Astrocyte (in vitro differentiated cells and primary cell): ENCODE measurements at regions not wholly inside any gene's neighbourhood (a gene's known extent, or its start where the extent isn't known, plus 50 kb on each side); places are given as distances from the start of the nearest gene placed in this dataset.
"Not testable (repeated sequence)": the region's sequence is repeated elsewhere in the genome, so short reads cannot be mapped to it uniquely, and the experiment has no call there.

ENCODE experiments used
- DNase-seq: peaks from one replicate; pipeline ENCODE4 v3.0.0-alpha.2; 2010; ENCODE audit warnings: low read depth
- FAIRE-seq: peaks from 2 replicates; lab custom pipeline; 2011; peaks lifted over from hg19 to GRCh38; lab: Jason Lieb, UNC
- H2AFZ ChIP-seq: 2 replicates; pipeline ENCODE4 v1.6.0; 2012; ENCODE audit warnings: low read depth, low read length, inconsistent platforms
- H3K27ac ChIP-seq: 2 replicates; pipeline ENCODE4 v1.5.1; 2011; ENCODE audit warnings: low read depth, low read length, inconsistent platforms
- H3K27me3 ChIP-seq: 2 replicates; pipeline ENCODE4 v1.6.0; 2011; ENCODE audit warnings: low read length, inconsistent platforms; ENCODE audit not compliant: insufficient read depth
- H3K36me3 ChIP-seq: 2 replicates; pipeline ENCODE4 v1.5.1; 2011; ENCODE audit warnings: low read length, inconsistent platforms; ENCODE audit not compliant: insufficient read depth
- H3K4me1 ChIP-seq: 2 replicates; pipeline ENCODE4 v1.5.1; 2011; ENCODE audit warnings: low read length, inconsistent platforms; ENCODE audit not compliant: insufficient read depth
- H3K4me2 ChIP-seq: 2 replicates; pipeline ENCODE4 v1.6.0; 2012; ENCODE audit warnings: low read length, inconsistent platforms
- H3K4me3 ChIP-seq: 2 replicates; pipeline ENCODE4 v1.5.1; 2011; ENCODE audit warnings: low read depth, mild to moderate bottlenecking, low read length, inconsistent platforms; ENCODE audit not compliant: insufficient read depth
- H3K79me2 ChIP-seq: 2 replicates; pipeline ENCODE4 v1.6.0; 2012; ENCODE audit warnings: mild to moderate bottlenecking, low read length, inconsistent platforms; ENCODE audit not compliant: insufficient read depth
- H3K9ac ChIP-seq: 2 replicates; pipeline ENCODE4 v1.6.0; 2012; ENCODE audit warnings: mild to moderate bottlenecking, low read length, inconsistent platforms
- H3K9me3 ChIP-seq: 2 replicates; pipeline ENCODE4 v1.5.1; 2012; ENCODE audit warnings: low read depth, mild to moderate bottlenecking, low read length, inconsistent platforms; ENCODE audit not compliant: insufficient read depth
- H4K20me1 ChIP-seq: 2 replicates; pipeline ENCODE4 v1.6.0; 2012; ENCODE audit warnings: low read length, inconsistent platforms; ENCODE audit not compliant: insufficient read depth
- H3K27ac Mint-ChIP-seq: one replicate; pipeline ENCODE4 v1.8.0; 2021; ENCODE audit warnings: mild to moderate bottlenecking, mixed read lengths; ENCODE audit not compliant: unreplicated experiment
- H3K27me3 Mint-ChIP-seq: one replicate; pipeline ENCODE4 v1.8.0; 2021; ENCODE audit warnings: low read depth, mixed read lengths; ENCODE audit not compliant: unreplicated experiment
- H3K36me3 Mint-ChIP-seq: one replicate; pipeline ENCODE4 v1.8.0; 2021; ENCODE audit warnings: low read depth, mixed read lengths; ENCODE audit not compliant: unreplicated experiment
- H3K4me1 Mint-ChIP-seq: one replicate; pipeline ENCODE4 v1.8.0; 2021; ENCODE audit warnings: low read depth, mixed read lengths; ENCODE audit not compliant: unreplicated experiment
- H3K4me3 Mint-ChIP-seq: one replicate; pipeline ENCODE4 v1.8.0; 2021; ENCODE audit warnings: mild to moderate bottlenecking, moderate library complexity, mixed read lengths; ENCODE audit not compliant: unreplicated experiment
- H3K9me3 Mint-ChIP-seq: one replicate; pipeline ENCODE4 v1.8.0; 2021; ENCODE audit warnings: mild to moderate bottlenecking, mixed read lengths; ENCODE audit not compliant: unreplicated experiment
- CTCF ChIP-seq: IDR thresholded peaks from 2 replicates; pipeline ENCODE4 v1.5.1; 2011; ENCODE audit warnings: low read depth, mild to moderate bottlenecking, inconsistent platforms, low read length, moderate library complexity; ENCODE audit not compliant: insufficient read depth
- EZH2 ChIP-seq: IDR thresholded peaks from 2 replicates; pipeline ENCODE4 v1.6.1; 2012; ENCODE audit warnings: mild to moderate bottlenecking, low read length, inconsistent platforms; ENCODE audit not compliant: insufficient read depth

DNA sequence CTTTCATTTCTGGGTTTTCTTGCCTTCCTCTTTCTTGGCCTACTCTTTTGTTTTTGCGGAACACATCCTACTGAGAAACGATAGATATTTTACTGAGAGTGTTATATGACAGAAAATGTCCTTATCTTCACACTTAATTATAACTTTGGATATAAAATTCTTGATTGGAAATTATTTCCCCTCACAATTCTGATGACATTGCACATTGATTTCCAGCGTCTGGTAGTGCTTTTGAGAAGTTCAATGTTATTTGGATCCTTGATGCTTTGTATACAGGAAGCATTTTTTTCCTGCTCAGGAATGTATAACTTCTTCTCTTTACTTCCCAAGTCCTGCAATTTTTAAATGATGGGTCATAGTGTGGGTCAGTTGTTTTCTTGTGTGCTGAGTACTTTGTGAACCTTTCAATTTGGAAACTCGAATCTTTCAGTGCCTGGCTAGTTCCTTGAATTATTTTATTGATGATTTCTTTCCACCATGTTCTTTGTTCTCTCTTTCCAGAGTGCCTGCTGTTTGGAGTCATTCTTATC is 183.9 kb downstream of the PDCD6IP start:
- Histone ChIP-seq H3K4me2 (no peak overlapping the region), H3K9me3 (no peaks in the 10 kb centered on the region), H3K27me3 (no peaks in the 10 kb centered on the region), H3K27ac (no peak overlapping the region), H3K4me1 (no peaks in the 10 kb centered on the region), H2AFZ (no peak overlapping the region), H3K79me2 (no peaks in the 10 kb centered on the region), H4K20me1 (no peaks in the 10 kb centered on the region), H3K4me3 (no peak overlapping the region), H3K9ac (no peak overlapping the region), H3K36me3 (no peaks in the 10 kb centered on the region)
- Mint-ChIP-seq H3K27me3 (no peaks in the 10 kb centered on the region), H3K36me3 (no peaks in the 10 kb centered on the region), H3K9me3 (peaks cover 6% of the 10 kb centered on the region), H3K27ac (no peak overlapping the region), H3K4me1 (peaks cover 6% of the 10 kb centered on the region), H3K4me3 (no peak overlapping the region)
- DNase-seq (no peak), FAIRE-seq (no peak)
- TF ChIP-seq CTCF (no peak), EZH2 (no peak)

- H3K4me3 Mint-ChIP-seq, H3K27ac Mint-ChIP-seq, DNase-seq, H3K36me3 ChIP-seq, H4K20me1 ChIP-seq, H3K79me2 ChIP-seq, FAIRE-seq, H3K27ac ChIP-seq, H3K4me2 ChIP-seq, H3K4me1 Mint-ChIP-seq, H3K9me3 Mint-ChIP-seq, H3K27me3 ChIP-seq, H2AFZ ChIP-seq, H3K9me3 ChIP-seq, H3K4me1 ChIP-seq, H3K9ac ChIP-seq, H3K36me3 Mint-ChIP-seq, H3K27me3 Mint-ChIP-seq, H3K4me3 ChIP-seq: not testable (repeated sequence)
Measured at GRCh38 chr3:33982949-33983348, 184.5 kb downstream of the PDCD6IP start.

GRCh38 chr3:33989229-33989628 is 190.8 kb downstream of the PDCD6IP start:
- Histone ChIP-seq H3K9me3 (no peaks in the 10 kb centered on the region), H4K20me1 (no peaks in the 10 kb centered on the region), H3K27ac (no peak overlapping the region), H3K4me2 (no peak overlapping the region), H3K9ac (no peak overlapping the region), H3K36me3 (no peaks in the 10 kb centered on the region), H2AFZ (no peak overlapping the region), H3K79me2 (no peaks in the 10 kb centered on the region), H3K27me3 (no peaks in the 10 kb centered on the region), H3K4me1 (no peaks in the 10 kb centered on the region), H3K4me3 (no peak overlapping the region)
- H3K27ac Mint-ChIP-seq = no peak overlapping the region
- no peaks in the 10 kb centered on the region for H3K4me1 Mint-ChIP-seq
- peaks cover 8% of the 10 kb centered on the region for H3K9me3 Mint-ChIP-seq
- H3K4me3 Mint-ChIP-seq = no peak overlapping the region
- H3K27me3 Mint-ChIP-seq = no peaks in the 10 kb centered on the region
- TF ChIP-seq CTCF (no peak), EZH2 (no peak)
- no peak for FAIRE-seq
- DNase-seq = no peak
- peaks cover 2% of the 10 kb centered on the region for H3K36me3 Mint-ChIP-seq
